ENCODE measurements at regions not wholly inside any gene's neighbourhood (a gene's known extent, or its start where the extent isn't known, plus 50 kb on each side); places are given as distances from the start of the nearest gene placed in this dataset.

DNA sequence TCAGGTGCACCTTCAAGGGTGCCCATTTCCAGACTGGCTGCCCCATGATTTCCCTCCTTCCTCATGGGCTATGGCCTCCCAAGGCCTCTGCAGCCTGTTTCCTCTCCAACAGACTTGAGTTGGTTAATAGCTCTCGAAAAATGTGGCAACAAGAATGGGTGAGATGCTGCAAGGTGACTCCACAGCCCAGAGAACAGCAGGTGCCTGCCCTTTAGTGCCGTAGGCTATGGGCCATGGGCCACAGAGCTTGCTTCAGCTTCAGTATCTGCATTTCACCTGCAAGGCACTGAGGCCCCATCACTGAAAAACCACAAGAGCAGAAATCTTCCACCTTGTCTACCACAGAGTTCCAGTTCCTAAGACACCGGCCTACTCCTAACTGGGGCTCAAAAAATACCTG, 122.0 kb downstream of the ETS2 start:
- no peak for ATAC-seq (replicated peaks)
- H3K4me3 Mint-ChIP-seq, result no peak overlapping the region
- H3K27me3 Mint-ChIP-seq, result peaks cover 16 to 39% of the 10 kb centered on the region in 2 donors
- peaks cover 2% of the 10 kb centered on the region for H3K36me3 Mint-ChIP-seq (ENCODE audit: insufficient read depth)
- H3K27ac Mint-ChIP-seq, result no peak overlapping the region
- no peaks in the 10 kb centered on the region for H3K4me1 Mint-ChIP-seq (ENCODE audit: low read depth in 2 of 2)
- no peak for DNase-seq
- peaks cover 0 to 4% of the 10 kb centered on the region in 2 donors for H3K9me3 Mint-ChIP-seq

DNA sequence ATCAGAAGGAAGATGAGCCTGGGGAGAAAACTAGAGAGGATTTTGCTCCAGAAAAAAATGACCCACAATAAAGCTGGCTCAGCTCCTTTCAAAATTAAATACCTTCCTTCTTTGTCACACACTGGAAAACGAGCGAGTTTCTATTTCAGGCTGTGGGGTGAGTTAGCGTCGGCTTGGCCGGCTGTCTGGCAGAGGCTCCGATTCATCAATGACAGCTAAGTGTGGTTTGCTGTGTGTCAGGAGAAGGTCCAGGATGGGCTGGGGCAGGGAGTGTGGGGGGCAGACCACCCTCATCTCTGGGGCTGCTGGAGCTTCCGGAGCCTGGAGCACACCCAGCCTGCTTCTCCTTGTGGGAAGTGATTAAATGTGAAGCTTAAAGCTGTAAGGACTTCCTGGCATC, 120.2 kb downstream of the ETS2 start:
- Mint-ChIP-seq H3K27me3 (peaks cover 23 to 58% of the 10 kb centered on the region in 2 donors), H3K27ac (no peak overlapping the region), H3K4me3 (no peak overlapping the region), H3K4me1 (ENCODE audit: low read depth in 2 of 2) (no peaks in the 10 kb centered on the region), H3K9me3 (peaks cover 0 to 4% of the 10 kb centered on the region in 2 donors), H3K36me3 (ENCODE audit: insufficient read depth) (peaks cover 2% of the 10 kb centered on the region)
- ATAC-seq (replicated peaks), result no peak
- DNase-seq, result no peak

DNA sequence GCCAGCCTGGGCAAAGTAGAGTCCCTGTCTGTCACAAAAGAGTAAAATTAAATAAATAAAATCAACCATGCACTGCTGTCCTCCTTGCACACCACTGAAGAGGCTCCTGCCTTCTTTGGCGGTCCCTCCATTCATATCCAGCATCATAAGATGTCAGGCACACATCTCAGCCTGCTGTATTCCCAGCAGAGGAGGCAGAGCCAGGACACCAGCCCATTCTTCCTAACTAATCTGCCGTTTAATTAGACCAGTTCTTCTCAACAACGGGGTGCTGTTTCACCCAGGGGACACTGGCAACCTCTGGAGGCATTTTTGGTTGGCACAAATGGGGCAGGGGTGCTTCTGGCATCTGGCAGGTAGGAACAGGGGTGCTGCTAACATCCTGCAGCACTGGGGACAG, 119.7 kb downstream of the ETS2 start:
- no peak for DNase-seq
- no peak overlapping the region for H3K27ac Mint-ChIP-seq
- no peak for ATAC-seq (replicated peaks)
- no peaks in the 10 kb centered on the region for H3K4me1 Mint-ChIP-seq (ENCODE audit: low read depth in 2 of 2)
- no peak overlapping the region for H3K4me3 Mint-ChIP-seq
- H3K9me3 Mint-ChIP-seq, result peaks cover 0 to 4% of the 10 kb centered on the region in 2 donors
- H3K27me3 Mint-ChIP-seq, result peaks cover 23 to 62% of the 10 kb centered on the region in 2 donors
- peaks cover 2% of the 10 kb centered on the region for H3K36me3 Mint-ChIP-seq (ENCODE audit: insufficient read depth)

DNA sequence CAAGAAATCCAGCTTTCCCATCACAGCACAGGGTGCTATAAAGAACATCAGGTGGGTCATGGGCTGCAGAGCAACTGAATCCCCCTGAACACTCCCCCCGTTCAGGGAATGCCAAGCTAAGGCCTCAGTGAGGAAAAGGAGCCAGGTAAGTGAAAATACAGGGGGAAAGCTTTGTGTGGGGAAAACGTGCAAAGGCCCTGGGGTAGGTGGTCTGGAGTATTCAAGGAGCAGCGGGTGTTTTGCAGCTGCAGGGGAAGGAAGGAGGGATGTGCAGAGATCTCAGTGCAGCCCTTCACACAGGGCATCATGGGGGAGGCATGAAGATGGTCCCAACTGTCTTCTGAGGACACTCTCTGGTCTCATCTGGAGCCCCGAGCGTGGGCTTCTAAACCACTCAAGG, 119.2 kb downstream of the ETS2 start:
- DNase-seq (no peak), ATAC-seq (replicated peaks) (no peak)
- H3K9me3 Mint-ChIP-seq, result peaks cover 0 to 4% of the 10 kb centered on the region in 2 donors
- H3K4me3 Mint-ChIP-seq, result no peak overlapping the region
- H3K36me3 Mint-ChIP-seq (ENCODE audit: insufficient read depth), result peaks cover 2% of the 10 kb centered on the region
- H3K27me3 Mint-ChIP-seq, result peaks cover 24 to 66% of the 10 kb centered on the region in 2 donors
- no peaks in the 10 kb centered on the region for H3K4me1 Mint-ChIP-seq (ENCODE audit: low read depth in 2 of 2)
- H3K27ac Mint-ChIP-seq, result no peak overlapping the region

DNA sequence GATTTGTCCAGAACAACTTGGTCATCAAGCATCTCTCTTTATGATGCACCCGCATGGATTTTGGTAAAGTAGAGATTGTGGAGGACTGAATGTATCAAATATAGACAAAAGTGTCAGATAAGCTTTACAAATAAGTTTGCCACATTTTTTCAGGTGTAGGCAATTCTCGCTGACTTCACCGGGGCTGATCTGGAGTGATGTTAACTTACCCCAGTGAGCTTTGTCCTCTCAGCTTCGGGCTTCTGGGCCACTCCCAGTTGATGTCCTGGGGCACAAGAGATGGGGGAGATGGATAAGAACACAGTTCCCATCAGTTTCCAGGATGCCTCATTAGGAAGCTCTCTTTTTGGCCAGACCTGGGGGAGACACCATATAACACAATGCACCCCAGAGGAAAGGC, 117.7 kb downstream of the ETS2 start:
- H3K27me3 Mint-ChIP-seq, result peaks cover 32 to 76% of the 10 kb centered on the region in 2 donors
- peaks cover 2% of the 10 kb centered on the region for H3K36me3 Mint-ChIP-seq (ENCODE audit: insufficient read depth)
- no peaks in the 10 kb centered on the region for H3K4me1 Mint-ChIP-seq (ENCODE audit: low read depth in 2 of 2)
- H3K4me3 Mint-ChIP-seq, result no peak overlapping the region
- ATAC-seq (replicated peaks) (no peak), DNase-seq (no peak)
- no peaks in the 10 kb centered on the region for H3K9me3 Mint-ChIP-seq
- H3K27ac Mint-ChIP-seq, result no peak overlapping the region

DNA sequence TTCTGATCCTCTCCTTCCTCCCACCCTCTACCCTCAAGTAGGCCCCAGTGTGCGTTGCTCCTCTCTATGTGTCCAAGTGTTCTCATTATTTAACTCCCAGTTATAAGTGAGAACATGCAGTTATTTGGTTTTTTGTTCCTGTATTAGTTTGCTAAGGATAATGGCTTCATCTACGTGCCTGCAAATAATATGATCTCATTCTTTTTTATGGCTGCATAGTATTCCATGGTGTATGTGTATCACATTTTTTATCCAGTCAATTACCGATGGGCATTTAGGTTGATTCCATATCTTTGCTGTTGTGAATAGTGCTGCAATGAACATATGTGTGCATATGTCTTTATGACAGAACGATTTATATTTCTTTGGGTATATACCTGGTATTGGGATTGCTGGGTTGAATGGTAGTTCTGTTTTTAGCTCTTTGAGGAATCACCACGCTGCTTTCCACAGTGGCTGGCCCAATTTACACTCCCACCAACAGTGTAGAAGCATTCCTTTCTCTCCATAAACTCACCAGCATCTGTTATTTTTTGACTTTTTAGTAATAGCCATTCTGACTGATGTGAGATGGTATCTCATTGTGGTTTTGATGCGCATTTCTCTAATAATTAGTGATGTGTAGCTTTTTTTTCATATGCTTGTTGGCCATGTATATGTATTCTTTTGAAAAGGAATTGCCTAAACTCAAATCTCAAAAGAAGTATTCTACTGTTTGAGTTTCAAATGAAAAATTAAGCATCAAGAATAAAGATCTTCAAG, 116.9 kb downstream of the ETS2 start:
- Mint-ChIP-seq H3K4me1 (ENCODE audit: low read depth in 2 of 2) (no peaks in the 10 kb centered on the region), H3K4me3 (no peak overlapping the region), H3K27ac (no peak overlapping the region), H3K9me3 (no peaks in the 10 kb centered on the region), H3K27me3 (peaks cover 32 to 71% of the 10 kb centered on the region in 2 donors), H3K36me3 (ENCODE audit: insufficient read depth) (peaks cover 2% of the 10 kb centered on the region)
- DNase-seq (no peak), ATAC-seq (replicated peaks) (no peak)

DNA sequence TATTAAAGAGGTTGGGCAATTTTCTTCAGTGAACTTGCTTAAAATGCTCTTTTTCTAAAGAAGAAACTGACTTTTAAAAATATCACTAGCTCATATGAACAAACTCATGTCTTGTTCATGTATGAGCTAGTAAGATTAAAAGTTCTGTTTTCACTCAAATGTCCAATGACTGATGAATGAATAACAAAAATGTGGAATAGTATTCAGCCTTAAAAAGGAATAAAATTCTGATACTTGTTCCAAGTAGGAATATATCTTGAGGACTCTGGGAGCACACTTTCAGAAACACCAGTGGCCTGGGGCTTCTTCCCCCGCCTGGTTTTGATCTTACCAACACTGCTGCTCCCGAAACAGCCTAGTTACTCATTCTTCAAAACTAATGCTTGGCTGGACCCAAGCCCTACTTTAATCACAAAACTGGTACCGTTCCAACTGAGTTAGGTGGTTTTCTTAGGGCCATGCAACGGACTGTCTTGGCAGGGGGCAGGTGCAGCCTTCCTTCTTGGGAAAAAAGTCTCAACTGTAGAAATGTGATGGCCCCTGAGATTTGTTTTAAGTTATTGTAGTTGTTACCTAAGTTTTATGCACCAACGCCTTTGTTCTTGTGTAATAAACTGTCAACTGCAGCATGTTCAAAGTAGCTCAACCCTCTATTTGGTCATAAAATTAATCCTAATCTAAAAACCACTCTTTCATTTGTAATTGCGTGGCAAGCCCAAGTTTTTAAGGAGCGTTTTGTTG, 116.0 kb downstream of the ETS2 start:
- DNase-seq (no peak), ATAC-seq (replicated peaks) (no peak)
- H3K27ac Mint-ChIP-seq, result no peak overlapping the region
- peaks cover 2% of the 10 kb centered on the region for H3K36me3 Mint-ChIP-seq (ENCODE audit: insufficient read depth)
- H3K4me1 Mint-ChIP-seq (ENCODE audit: low read depth in 2 of 2), result no peaks in the 10 kb centered on the region
- no peaks in the 10 kb centered on the region for H3K9me3 Mint-ChIP-seq
- H3K27me3 Mint-ChIP-seq, result peaks cover 40 to 68% of the 10 kb centered on the region in 2 donors
- no peak overlapping the region for H3K4me3 Mint-ChIP-seq

DNA sequence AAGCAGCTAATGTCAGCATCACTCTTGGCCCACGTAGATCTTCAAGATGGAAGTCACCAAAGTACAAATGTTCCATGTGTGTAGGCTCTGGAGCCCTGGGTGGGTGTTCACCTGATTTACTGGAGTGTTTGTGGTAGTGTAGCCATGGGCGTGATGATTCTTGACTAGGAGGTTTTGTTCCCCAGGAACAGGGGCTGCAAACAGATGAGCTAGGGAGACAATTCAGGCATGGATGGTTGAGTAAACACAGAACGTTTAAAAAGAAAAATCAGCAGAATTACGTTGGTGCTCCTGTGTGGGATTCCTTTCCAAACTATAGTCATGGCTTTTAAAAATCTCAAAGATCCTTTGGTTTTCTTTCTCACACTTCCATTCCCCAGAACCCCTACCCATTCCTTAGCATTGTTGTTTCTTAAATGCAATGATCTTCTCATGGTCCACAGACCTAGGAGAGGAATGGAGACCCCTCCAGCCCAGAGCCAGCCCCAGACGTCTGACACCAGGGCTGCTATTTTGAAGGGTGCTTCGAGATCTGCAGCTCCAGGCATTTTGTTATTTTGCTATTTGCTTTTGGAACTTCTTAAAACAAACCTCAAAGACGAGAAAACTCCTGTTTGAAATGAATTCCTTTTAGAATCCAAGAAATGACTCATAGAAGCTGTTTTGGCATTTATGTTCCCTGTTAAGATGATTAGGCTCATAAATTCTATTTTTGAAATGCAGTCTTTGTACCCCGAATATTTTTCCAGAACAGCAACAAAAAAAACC, 115.1 kb downstream of the ETS2 start:
- Mint-ChIP-seq H3K4me3 (no peak overlapping the region), H3K4me1 (ENCODE audit: low read depth in 2 of 2) (no peaks in the 10 kb centered on the region), H3K27ac (no peak overlapping the region), H3K36me3 (ENCODE audit: insufficient read depth) (no peaks in the 10 kb centered on the region), H3K9me3 (no peaks in the 10 kb centered on the region), H3K27me3 (peaks cover 42 to 70% of the 10 kb centered on the region in 2 donors)
- ATAC-seq (replicated peaks), result no peak
- DNase-seq, result no peak

DNA sequence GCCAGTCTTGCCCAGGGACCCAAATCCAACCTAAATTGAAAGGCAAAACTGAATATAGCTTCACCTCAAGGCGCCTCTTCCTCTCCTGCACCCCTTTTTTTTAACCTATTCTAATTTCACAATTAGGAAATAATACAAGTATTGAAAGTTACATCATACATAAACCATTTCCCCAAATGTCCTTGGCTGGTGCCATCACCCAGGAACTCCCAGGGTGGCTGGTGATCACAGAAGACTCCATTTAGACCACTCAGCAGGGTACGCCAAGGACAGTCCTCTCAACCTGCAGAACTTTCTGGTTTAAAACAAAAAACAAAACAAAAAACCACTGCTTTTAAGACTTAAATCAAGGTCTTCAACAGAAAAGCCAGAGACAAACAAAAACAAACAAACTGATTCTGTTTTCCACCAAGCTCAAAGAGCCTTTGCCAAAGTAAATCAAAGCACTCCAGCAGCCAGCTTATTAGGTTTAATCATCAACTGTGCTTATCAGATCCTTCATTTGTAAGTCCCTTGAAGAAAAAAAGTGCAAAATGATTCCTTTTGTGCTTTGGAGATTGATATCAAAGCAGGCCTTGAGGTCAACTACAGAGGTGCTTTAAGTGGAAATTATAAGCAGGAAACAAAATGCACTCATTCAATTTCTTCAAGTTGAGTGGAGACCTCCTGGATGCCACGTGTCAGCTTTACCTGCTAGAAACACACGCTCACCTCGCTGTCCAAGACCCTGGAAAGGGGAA, 113.0 kb downstream of the ETS2 start:
- no peaks in the 10 kb centered on the region for H3K9me3 Mint-ChIP-seq
- no peak overlapping the region for H3K4me3 Mint-ChIP-seq
- H3K27ac Mint-ChIP-seq, result no peak overlapping the region
- no peak for ATAC-seq (replicated peaks)
- H3K4me1 Mint-ChIP-seq (ENCODE audit: low read depth in 2 of 2), result no peaks in the 10 kb centered on the region
- no peak for DNase-seq
- H3K27me3 Mint-ChIP-seq, result peaks cover 33 to 57% of the 10 kb centered on the region in 2 donors
- no peaks in the 10 kb centered on the region for H3K36me3 Mint-ChIP-seq (ENCODE audit: insufficient read depth)

DNA sequence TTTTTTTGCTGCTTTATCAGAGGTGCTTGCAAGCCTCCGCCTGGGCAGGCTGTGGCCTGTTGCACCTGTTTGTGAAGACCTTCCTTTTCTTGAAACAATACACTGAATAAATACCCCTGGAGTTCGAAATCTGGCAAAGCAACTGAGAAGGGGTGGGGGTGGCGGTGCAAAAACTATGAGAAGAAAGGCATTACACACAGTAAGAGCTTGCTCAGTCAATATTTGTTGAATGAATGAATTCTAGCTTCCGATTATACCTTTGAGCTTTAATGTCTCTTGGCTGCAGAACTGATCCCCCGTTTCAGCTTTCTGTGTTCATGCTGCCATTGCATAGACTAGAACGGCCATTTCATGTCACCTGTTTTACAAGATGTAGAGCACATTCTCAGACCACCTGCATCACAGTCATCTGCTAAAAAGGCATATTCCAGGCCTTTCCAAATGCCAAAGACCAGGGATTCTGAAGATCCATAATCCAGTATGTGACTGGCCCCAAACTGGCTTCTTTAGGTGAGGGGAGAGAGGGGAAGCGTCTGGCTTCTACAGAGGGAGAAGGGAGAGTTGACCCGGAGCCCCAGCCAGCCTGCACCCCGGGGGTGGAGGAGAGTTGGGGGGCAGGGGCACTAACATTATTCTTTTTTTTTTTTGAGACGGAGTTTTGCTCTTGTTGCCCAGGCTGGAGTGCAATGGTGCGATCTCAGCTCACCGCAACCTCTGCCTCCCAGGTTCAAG, 111.5 kb downstream of the ETS2 start:
- H3K27ac Mint-ChIP-seq, result no peak overlapping the region
- H3K4me1 Mint-ChIP-seq (ENCODE audit: low read depth in 2 of 2), result no peaks in the 10 kb centered on the region
- no peaks in the 10 kb centered on the region for H3K36me3 Mint-ChIP-seq (ENCODE audit: insufficient read depth)
- DNase-seq (no peak), ATAC-seq (replicated peaks) (no peak)
- H3K9me3 Mint-ChIP-seq, result no peaks in the 10 kb centered on the region
- peaks cover 24 to 45% of the 10 kb centered on the region in 2 donors for H3K27me3 Mint-ChIP-seq
- H3K4me3 Mint-ChIP-seq, result no peak overlapping the region

DNA sequence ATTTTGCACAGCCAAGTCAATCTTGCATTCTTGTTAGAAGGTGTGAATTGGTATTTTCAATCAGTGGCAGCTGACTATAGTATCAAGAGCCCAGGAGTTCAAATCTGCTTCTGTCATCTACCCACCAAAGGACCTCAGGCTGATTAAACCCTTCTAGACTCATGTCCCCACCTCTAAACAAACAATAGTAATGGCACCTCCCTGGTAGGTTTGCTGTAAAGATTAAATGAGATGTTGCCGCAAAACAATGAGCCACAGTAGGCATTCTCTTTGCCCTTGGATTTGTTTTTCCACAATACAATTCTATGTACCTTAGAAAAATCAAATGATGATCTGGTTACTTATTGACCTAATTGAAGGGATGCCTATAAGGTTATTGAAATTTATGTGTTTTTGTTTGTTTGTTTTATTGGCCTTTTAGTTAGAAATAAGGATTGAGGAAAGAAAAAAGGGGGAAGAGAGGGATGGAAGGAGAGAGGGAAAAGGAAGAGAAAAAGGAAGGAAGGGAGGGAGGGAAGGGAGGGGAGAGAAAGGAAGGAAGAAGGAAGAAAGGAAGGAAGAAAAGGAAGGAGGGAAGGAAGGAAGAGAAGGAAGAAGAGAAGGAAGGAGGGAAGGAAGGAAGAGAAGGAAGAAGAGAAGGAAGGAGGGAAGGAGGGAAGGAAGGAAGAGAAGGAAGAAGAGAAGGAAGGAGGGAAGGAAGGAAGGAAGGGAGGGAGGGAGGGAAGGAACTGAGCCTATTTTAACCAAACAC, 110.7 kb downstream of the ETS2 start:
- Mint-ChIP-seq H3K4me1 (ENCODE audit: low read depth in 2 of 2) (no peaks in the 10 kb centered on the region), H3K27me3 (peaks cover 27 to 41% of the 10 kb centered on the region in 2 donors), H3K4me3 (no peak overlapping the region), H3K27ac (no peak overlapping the region), H3K36me3 (ENCODE audit: insufficient read depth) (no peaks in the 10 kb centered on the region), H3K9me3 (no peaks in the 10 kb centered on the region)
- ATAC-seq (replicated peaks) (no peak), DNase-seq (no peak)

DNA sequence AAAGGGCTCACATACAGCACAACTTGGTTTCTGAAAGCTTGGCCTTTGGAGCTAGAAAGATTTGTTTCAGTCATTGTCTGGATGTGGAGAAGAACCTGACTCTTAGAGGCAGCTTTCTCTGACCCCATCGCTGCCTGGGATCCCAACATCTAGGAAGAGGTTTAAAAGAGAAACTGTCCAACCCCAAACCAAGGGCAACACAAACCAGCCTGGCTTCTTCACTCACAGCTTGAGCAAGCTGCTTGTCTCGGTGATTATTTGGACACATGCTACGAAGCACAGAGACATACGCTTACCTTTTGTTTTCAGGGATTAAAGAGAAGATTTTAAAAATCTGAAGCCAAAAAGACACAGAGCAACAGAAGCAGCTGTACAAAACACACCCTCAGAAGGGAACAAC, 109.8 kb downstream of the ETS2 start:
- no peak for ATAC-seq (replicated peaks)
- no peak overlapping the region for H3K4me3 Mint-ChIP-seq
- H3K27ac Mint-ChIP-seq, result no peak overlapping the region
- H3K4me1 Mint-ChIP-seq (ENCODE audit: low read depth in 2 of 2), result no peaks in the 10 kb centered on the region
- H3K36me3 Mint-ChIP-seq (ENCODE audit: insufficient read depth), result no peaks in the 10 kb centered on the region
- no peak for DNase-seq
- H3K27me3 Mint-ChIP-seq, result peaks cover 30 to 37% of the 10 kb centered on the region in 2 donors
- H3K9me3 Mint-ChIP-seq, result no peaks in the 10 kb centered on the region
